ENCODE measurements at regions not wholly inside any gene's neighbourhood (a gene's known extent, or its start where the extent isn't known, plus 50 kb on each side); places are given as distances from the start of the nearest gene placed in this dataset.

DNA sequence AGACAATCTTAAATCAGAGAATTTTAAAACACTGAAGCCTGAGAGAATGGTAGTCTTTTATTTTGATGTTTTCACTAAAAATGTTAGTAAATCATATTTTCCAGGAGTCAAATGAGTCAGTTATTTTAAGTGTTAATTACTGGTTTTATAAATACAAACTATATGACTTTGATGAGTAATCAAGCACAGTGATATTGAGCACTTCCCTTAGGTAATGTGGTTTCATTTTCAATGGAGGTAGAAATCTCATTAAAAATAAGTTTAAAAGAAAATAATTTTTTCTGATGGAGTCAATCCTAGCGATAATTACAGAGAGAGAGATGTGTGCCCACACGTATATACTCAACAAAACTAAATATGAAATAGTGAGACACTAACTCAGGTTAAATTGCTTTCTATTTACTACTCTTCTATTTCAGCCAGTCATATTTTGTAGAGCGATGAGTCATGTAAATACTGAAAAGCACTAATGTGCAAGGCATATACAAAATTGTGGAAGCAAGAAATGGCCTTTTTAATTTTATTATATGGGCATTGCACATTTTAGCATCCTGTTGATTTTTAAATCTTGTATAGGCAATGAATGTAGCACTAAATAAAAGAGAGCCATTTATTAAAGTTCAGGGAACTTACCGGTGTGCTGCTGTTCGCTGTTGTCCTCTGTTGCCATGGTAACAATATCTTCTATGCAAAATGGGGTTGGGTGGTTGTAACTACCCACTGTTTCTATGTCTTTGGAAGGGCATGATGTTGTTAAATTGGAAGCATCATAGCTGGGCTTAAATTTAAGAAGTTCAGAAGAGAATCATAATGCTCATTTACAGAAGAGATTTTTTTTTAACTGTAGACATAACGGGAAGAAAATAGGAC is 513.7 kb downstream of the TLL1 start:
- no peak for TF ChIP-seq CTCF (IDR thresholded peaks at IDR 0.05)
- Histone ChIP-seq H3K4me1 (no peaks in the 10 kb centered on the region), H3K9me3 (no peaks in the 10 kb centered on the region), H3K4me3 (no peak overlapping the region), H3K27ac (no peak overlapping the region), H3K36me3 (ENCODE audit: insufficient read depth in 1 of 2, low read depth in 1 of 2) (no peaks in the 10 kb centered on the region), H3K27me3 (ENCODE audit: insufficient read depth in 3 of 3, low read length in 2 of 3) (no peaks in the 10 kb centered on the region)
- DNase-seq (no peak), ATAC-seq (no peak)
- 69 to 75% (median 72%) methylated on average over 6 of the region's 6 CpGs for WGBS, 3 donors
- intact Hi-C loops (cut with DNase I): no loop called here

- no peak for ATAC-seq
- TF ChIP-seq CTCF (IDR thresholded peaks at IDR 0.05): no peak
- intact Hi-C loops (cut with DNase I): no loop called here
- no peaks in the 10 kb centered on the region for H3K36me3 ChIP-seq (ENCODE audit: insufficient read depth in 1 of 2, low read depth in 1 of 2)
- H3K4me1 ChIP-seq: no peaks in the 10 kb centered on the region
- no peak overlapping the region for H3K27ac ChIP-seq
- DNase-seq: no peak
- H3K9me3 ChIP-seq: no peaks in the 10 kb centered on the region
- no peak overlapping the region for H3K4me3 ChIP-seq
- 74 to 76% (median 75%) methylated on average over 1 of the region's 1 CpG for WGBS, 3 donors
- H3K27me3 ChIP-seq (ENCODE audit: insufficient read depth in 3 of 3, low read length in 2 of 3): no peaks in the 10 kb centered on the region
Measured at GRCh38 chr4:166391501-166391900, 518.5 kb downstream of the TLL1 start.

- Histone ChIP-seq H3K4me1 (no peaks in the 10 kb centered on the region), H3K27me3 (ENCODE audit: insufficient read depth in 3 of 3, low read length in 2 of 3) (no peaks in the 10 kb centered on the region), H3K4me3 (no peak overlapping the region), H3K9me3 (no peaks in the 10 kb centered on the region), H3K36me3 (ENCODE audit: insufficient read depth in 1 of 2, low read depth in 1 of 2) (no peaks in the 10 kb centered on the region), H3K27ac (no peak overlapping the region)
- TF ChIP-seq CTCF (IDR thresholded peaks at IDR 0.05): no peak
- DNase-seq (no peak), ATAC-seq (no peak)
- WGBS, 3 donors: 39 to 45% (median 45%) methylated on average over 1 of the region's 1 CpG
- intact Hi-C loops (cut with DNase I): no loop called here
Measured at GRCh38 chr4:166399021-166399420, 526.0 kb downstream of the TLL1 start.

- 61 to 62% (median 61%) methylated on average over 5 of the region's 5 CpGs for WGBS, 3 donors
- intact Hi-C loops (cut with DNase I): no loop called here
- H3K27me3 ChIP-seq (ENCODE audit: insufficient read depth in 3 of 3, low read length in 2 of 3): no peaks in the 10 kb centered on the region
- H3K4me3 ChIP-seq: no peak overlapping the region
- no peak for TF ChIP-seq CTCF (IDR thresholded peaks at IDR 0.05)
- no peaks in the 10 kb centered on the region for H3K36me3 ChIP-seq (ENCODE audit: insufficient read depth in 1 of 2, low read depth in 1 of 2)
- H3K4me1 ChIP-seq: no peaks in the 10 kb centered on the region
- no peak overlapping the region for H3K27ac ChIP-seq
- DNase-seq (no peak), ATAC-seq (no peak)
- no peaks in the 10 kb centered on the region for H3K9me3 ChIP-seq
Measured at GRCh38 chr4:166400270-166400894, 527.3 kb downstream of the TLL1 start.

Measured in psoas muscle (tissue), 7 donors.